Activated CD8-positive, alpha-beta T cell treated with anti-CD3 and anti-CD28 coated beads for 36 hours (primary cell): ENCODE measurements at regions not wholly inside any gene's neighbourhood (a gene's known extent, or its start where the extent isn't known, plus 50 kb on each side); places are given as distances from the start of the nearest gene placed in this dataset.

Experiments
- ATAC-seq: fragments of 200-7000 bp; cut with Tn5 transposase; one replicate; pipeline ENCODE4 v1.10.0; 2021; ENCODE audit warnings: mild to moderate bottlenecking, moderate library complexity
- CTCF ChIA-PET: fragments of 350-600 bp; sonication (Branson Sonifier 250); formaldehyde crosslinking; loops from one replicate; lab custom pipeline; 2021; ENCODE audit warnings: antibody characterized with exemption; lab: Charles Lee
- POLR2A ChIA-PET: fragments of 350-600 bp; sonication (Branson Sonifier 250); formaldehyde crosslinking; loops from one replicate; lab custom pipeline; 2021; ENCODE audit warnings: antibody characterized with exemption; lab: Charles Lee
- DNase-seq: peaks from one replicate; pipeline ENCODE4 v3.0.0-alpha.2; 2020
- H3K27ac Mint-ChIP-seq: one replicate; pipeline ENCODE4 v1.8.0; 2021; ENCODE audit warnings: mild to moderate bottlenecking, mixed read lengths
- H3K27me3 Mint-ChIP-seq: one replicate; pipeline ENCODE4 v1.8.0; 2021; ENCODE audit warnings: mixed read lengths
- H3K36me3 Mint-ChIP-seq: one replicate; pipeline ENCODE4 v1.8.0; 2021; ENCODE audit warnings: low read depth, mixed read lengths
- H3K4me1 Mint-ChIP-seq: one replicate; pipeline ENCODE4 v1.8.0; 2021; ENCODE audit warnings: low read depth, mixed read lengths
- H3K4me3 Mint-ChIP-seq: one replicate; pipeline ENCODE4 v1.8.0; 2021; ENCODE audit warnings: mild to moderate bottlenecking, moderate library complexity, mixed read lengths
- H3K9me3 Mint-ChIP-seq: one replicate; pipeline ENCODE4 v1.8.0; 2021; ENCODE audit warnings: mixed read lengths
- intact Hi-C: fragments of 100-400 bp; cut with micrococcal nuclease; formaldehyde crosslinking; loops from one replicate; pipeline ENCODE4 v1.10.0; 2022
- TF ChIP-seq, protein P1 (sequence below): fragments of 200-600 bp; IDR thresholded peaks from one replicate; pipeline ENCODE4 v1.8.0; 2022; ENCODE audit warnings: antibody characterized with exemption, mild to moderate bottlenecking

DNA sequence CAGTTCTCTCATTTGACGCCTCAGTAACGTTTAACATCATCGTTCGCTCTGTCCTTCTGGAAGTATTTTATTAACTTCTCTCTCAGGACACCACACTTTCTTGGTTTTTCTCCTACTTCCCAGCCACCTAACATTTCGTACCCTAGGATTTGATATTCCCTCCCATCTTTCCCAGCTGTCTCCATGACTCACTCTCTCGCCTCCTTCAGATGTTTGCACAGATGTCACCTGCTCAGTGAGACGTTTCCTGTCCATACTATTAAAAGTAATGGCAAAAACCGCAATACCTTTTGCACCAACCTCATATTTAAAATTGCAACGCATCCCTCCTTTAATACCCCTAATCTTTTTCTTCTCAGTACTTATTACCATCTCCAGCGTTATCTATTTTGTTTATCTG lies 62.1 kb upstream of the SPRED1 start:
- H3K4me3 Mint-ChIP-seq: no peak overlapping the region
- DNase-seq (no peak), ATAC-seq (no peak)
- peaks cover 16% of the 10 kb centered on the region for H3K27me3 Mint-ChIP-seq
- TF ChIP-seq, protein P1, sequence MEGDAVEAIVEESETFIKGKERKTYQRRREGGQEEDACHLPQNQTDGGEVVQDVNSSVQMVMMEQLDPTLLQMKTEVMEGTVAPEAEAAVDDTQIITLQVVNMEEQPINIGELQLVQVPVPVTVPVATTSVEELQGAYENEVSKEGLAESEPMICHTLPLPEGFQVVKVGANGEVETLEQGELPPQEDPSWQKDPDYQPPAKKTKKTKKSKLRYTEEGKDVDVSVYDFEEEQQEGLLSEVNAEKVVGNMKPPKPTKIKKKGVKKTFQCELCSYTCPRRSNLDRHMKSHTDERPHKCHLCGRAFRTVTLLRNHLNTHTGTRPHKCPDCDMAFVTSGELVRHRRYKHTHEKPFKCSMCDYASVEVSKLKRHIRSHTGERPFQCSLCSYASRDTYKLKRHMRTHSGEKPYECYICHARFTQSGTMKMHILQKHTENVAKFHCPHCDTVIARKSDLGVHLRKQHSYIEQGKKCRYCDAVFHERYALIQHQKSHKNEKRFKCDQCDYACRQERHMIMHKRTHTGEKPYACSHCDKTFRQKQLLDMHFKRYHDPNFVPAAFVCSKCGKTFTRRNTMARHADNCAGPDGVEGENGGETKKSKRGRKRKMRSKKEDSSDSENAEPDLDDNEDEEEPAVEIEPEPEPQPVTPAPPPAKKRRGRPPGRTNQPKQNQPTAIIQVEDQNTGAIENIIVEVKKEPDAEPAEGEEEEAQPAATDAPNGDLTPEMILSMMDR: no peak
- H3K27ac Mint-ChIP-seq: no peak overlapping the region
- intact Hi-C loops: no loop called here
- CTCF ChIA-PET: no interaction called here
- POLR2A ChIA-PET: interaction anchor here (0.6 kb wide), 1 partner anchor 19 kb away, joined by 3 read pairs; no protein-coding TSS in a partner anchor
- H3K9me3 Mint-ChIP-seq: no peaks in the 10 kb centered on the region
- H3K4me1 Mint-ChIP-seq: no peaks in the 10 kb centered on the region
- H3K36me3 Mint-ChIP-seq: no peaks in the 10 kb centered on the region

DNA sequence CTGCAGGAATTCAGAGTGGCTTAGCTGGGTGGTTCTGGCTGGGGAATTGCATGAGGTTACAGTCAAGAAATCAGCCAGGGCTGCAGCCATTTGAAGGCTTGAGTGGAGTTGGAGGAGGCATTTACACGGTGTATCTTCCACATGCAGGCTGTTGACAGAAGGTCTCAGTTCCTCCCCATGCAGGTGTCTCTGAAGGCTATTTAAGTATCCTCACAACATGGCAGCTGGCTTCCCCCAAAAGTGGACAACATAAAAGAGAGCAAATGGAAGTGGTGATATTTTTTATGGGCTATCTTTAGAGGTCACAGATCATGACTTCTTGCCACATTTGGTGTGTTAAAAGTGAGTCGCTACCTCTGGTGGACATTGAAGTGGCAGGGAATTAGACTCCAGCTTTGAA lies 60.1 kb upstream of the SPRED1 start:
- ATAC-seq: no peak
- Mint-ChIP-seq H3K4me3 (no peak overlapping the region), H3K27ac (no peak overlapping the region), H3K4me1 (no peaks in the 10 kb centered on the region), H3K27me3 (peaks cover 14% of the 10 kb centered on the region), H3K9me3 (no peaks in the 10 kb centered on the region), H3K36me3 (no peaks in the 10 kb centered on the region)
- intact Hi-C loops: no loop called here
- DNase-seq: no peak
- ChIA-PET POLR2A (interaction anchor here (0.6 kb wide), 1 partner anchor 601 kb away, joined by 3 read pairs; no protein-coding TSS in a partner anchor), CTCF (no interaction called here)
- TF ChIP-seq, protein P1: no peak

DNA sequence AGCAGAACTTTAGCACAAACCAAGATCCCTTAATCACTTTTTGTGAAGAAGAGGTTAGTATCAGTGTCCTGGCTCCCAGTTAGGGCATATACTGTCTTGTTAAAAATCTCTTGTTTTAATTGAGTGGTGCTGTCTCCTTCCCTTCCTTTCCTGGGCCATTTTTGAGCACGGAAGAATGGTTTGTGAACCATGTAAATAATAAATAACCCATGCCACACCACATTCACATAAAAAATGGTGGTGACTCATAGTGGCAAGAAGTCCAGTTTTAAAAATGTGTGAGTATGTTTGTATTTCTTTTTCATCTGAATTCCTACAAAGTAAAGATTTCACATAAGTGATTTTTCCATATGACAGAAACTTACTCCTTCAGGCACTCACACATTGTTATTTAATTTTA lies 59.1 kb upstream of the SPRED1 start:
- DNase-seq: no peak
- Mint-ChIP-seq H3K4me1 (no peaks in the 10 kb centered on the region), H3K27me3 (peaks cover 12% of the 10 kb centered on the region), H3K9me3 (no peaks in the 10 kb centered on the region), H3K4me3 (no peak overlapping the region), H3K27ac (no peak overlapping the region), H3K36me3 (no peaks in the 10 kb centered on the region)
- TF ChIP-seq, protein P1: no peak
- POLR2A ChIA-PET: no interaction called here
- no peak for ATAC-seq
- intact Hi-C loops: no loop called here
- CTCF ChIA-PET: no interaction called here

DNA sequence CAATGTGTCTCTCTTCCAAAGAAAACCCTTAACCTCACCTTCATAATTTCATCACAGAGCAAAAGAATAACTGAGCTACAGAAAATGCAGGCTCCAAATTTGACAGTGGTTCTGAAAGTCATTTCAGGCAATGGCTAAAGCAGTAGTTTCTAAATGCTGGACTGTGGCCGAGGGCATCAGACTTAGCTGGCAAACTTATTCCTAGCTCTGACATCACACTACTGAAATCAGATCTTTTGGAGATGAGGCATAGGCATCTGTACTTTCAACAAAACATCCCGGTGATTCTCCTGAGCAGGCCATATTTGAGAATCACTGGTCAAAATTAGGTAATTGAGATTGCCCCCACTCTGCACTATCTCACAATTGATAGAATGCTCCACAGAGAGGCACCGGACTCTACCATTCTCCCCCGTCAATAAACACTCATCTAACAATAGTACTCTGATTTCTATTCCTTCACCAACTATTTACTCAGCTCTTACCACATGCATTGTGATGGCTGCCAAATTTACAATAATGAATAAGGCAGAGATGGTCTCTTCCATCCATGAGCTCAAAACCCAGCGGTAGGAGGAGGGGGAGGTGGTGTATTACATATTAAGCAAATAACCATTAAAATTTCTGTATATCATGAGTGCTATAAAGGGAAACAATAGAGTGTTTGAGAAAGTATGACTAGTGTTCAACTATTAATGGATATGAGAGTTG lies 57.3 kb upstream of the SPRED1 start:
- H3K27me3 Mint-ChIP-seq: peaks cover 8% of the 10 kb centered on the region
- ChIA-PET POLR2A (no interaction called here), CTCF (no interaction called here)
- ATAC-seq: no peak
- intact Hi-C loops: no loop called here
- no peak for DNase-seq
- no peak overlapping the region for H3K4me3 Mint-ChIP-seq
- H3K36me3 Mint-ChIP-seq: no peaks in the 10 kb centered on the region
- H3K9me3 Mint-ChIP-seq: no peaks in the 10 kb centered on the region
- TF ChIP-seq, protein P1: no peak
- no peaks in the 10 kb centered on the region for H3K4me1 Mint-ChIP-seq
- H3K27ac Mint-ChIP-seq: no peak overlapping the region

DNA sequence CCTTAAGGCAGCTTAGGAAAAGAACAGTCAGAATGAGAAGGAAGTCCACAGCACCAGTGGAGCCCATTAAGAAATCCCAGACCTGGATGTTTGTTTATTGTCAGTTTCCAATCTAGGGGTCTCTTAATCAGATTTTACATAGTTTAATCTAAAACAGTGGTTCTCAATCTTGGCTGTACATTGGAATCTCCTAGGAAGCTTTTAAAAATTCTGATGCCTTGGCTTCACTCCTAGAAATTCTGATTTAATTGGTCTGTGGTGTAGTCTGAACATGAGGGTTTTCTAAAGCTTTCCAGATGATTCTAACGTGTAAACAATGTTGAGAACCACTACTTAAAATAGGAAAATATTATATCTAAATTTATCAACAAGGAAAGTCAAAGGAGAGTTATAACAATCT lies 56.6 kb upstream of the SPRED1 start:
- POLR2A ChIA-PET: no interaction called here
- Mint-ChIP-seq H3K9me3 (no peaks in the 10 kb centered on the region), H3K4me3 (no peak overlapping the region), H3K4me1 (no peaks in the 10 kb centered on the region), H3K36me3 (no peaks in the 10 kb centered on the region), H3K27ac (no peak overlapping the region), H3K27me3 (peaks cover 7% of the 10 kb centered on the region)
- TF ChIP-seq, protein P1: no peak
- ATAC-seq (no peak), DNase-seq (no peak)
- intact Hi-C loops: no loop called here
- CTCF ChIA-PET: no interaction called here
